HG02678 (cell line): ENCODE measurements at regions not wholly inside any gene's neighbourhood (a gene's known extent, or its start where the extent isn't known, plus 50 kb on each side); places are given as distances from the start of the nearest gene placed in this dataset.

Experiments used
- ATAC-seq: cut with Tn5 transposase; IDR thresholded peaks from one replicate; pipeline ENCODE4 v1.9.1; 2021; ENCODE audit warnings: mild to moderate bottlenecking, moderate library complexity; ENCODE audit not compliant: unreplicated experiment

DNA sequence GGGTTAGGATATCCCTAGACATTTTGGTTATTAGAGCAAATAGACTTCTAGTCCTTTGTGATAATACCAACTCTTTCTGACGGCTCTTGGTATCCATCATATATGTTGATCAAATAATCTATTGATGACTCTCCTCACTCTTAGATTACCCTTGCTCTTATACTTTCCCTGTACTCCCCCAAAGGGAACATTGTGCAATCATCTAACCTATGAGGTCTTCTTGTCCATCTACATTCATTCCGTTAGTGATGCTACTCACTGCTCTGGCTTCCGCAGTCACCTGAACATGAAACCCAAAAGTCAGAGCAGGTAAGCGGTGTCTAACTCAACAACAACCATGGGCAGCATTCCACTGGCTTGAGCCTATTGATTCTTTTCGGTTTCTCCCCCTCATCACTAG is 223.7 kb upstream of the SALL1 start:
- no peak for ATAC-seq

DNA sequence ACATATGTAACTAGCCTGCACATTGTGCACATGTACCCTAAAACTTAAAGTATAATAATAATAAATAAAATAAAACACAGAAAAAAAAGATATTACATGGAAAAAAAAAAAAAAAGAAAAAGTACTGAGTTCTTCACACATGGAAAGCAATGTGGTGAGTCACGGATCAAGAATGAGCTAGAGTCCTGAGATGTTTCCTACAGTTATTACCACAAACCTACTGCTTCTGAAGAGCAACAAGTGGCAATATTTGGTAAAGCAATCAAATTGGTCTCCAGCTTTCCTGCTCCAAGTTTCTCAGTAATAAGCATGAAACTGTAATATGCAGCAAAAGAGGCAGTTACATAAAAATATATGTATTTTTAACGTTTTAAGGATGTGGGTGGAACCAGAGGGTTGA is 223.3 kb upstream of the SALL1 start:
- ATAC-seq, result no peak

DNA sequence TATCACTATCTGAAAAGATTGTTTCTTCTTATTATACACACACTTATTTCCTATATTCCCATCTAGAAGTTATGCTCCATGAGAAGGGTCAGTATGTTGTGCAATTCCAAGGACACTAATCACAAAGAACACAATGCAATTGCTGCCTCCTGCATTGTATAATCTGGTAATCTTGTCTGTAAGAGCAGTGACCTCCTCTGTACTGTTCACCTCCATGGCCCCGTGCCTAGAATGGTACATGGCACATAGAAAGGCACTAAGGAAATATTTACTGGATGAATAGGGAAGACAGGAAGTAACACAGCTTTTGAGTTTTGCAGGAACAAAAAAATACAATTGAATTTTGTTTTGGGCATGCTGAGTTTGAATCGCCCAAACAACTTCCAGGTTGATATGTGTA is 214.6 kb upstream of the SALL1 start:
- ATAC-seq, result no peak

DNA sequence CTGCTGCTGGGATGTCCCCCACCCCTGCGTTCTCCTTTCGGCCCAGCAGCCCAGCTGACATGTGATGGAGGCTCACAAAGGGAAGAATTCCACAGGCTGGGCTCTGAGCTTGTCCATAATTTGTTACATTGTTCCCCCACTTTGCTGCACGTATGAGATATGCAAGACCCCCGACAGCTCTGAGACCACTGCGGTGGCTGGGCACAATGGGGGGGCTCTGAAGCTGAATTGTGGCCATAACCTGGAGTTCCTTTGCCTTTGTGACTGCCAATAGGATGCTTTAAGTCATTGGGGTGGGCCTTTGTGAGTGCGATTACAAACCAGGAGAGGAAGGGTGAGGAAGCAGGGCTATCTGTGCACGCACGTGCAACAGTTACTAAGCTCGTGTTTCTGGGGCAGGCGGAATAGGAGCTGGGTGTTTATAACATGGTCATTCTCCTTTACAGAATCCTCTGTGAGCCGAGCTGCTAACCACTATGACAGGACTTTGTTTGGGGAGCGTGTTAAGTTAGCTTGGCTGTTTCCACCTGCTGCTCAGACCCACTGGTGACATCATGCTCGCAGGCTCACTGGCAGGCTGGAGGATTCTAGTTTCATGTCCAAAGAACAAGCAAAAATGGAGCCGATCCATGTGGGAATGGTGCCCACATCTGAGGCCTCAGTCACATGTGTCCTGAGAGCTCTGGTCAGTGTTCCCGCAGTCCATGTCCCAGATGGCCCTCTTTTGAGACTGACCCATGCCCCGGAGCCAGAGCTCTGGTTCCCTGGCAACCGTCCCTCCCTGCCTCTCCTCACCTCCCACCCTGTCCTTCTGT is 208.3 kb upstream of the SALL1 start:
- no peak for ATAC-seq

DNA sequence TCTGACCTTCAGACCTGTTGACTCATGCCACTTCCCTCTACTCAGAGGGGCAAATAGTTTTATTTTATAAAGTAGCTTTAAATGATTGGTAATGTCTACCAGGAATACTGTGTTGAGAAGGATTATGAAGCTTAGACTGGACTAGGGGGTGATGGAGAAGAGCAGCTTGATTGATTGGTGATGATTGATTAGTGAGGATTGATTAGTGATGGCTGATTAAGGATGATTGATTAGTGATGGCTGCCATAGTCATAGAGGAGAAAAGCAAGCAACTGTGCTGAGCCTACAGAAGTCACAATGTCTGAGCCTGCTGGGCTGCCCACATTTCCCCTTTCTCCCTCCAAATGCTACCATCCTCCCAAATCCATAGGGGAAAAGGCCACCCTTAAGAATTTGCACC is 206.8 kb upstream of the SALL1 start:
- no peak for ATAC-seq

DNA sequence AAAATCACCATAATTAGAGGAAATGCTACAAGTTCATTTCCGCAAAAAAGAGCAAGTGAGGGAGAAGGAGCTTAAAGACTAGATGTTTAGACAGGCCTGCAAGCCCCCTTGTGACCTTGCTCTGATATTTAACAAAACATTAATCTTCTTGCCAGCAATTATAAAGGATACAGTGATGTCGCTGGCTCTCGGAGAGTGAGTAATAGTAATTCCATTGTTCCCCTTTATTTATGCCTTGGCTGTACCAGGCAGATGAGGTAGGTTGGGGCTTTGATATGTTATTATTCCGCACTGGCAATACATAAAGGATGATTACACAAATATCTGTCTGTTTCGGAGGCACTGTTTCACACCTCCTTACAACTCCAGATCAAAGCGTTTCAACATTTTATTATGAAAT is 204.8 kb upstream of the SALL1 start:
- no peak for ATAC-seq

DNA sequence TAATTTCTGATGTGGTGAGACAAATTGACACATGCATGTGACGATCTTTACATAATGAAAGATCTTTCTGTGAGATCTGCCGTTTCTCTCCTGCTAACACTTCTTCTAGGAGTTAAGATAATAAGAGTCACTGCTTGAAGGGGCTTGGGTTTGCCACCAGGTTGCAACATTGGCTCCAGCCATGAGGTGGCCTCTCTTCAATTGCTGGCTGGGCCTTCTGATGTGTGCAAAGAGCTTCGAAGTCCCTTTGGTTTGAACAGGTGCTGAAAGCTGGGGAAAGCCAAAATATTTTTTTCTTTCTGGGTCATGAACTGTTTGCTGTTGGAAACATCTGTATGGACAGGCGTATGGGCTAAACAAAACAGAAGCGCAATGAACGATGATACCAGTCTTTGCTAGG is 204.1 kb upstream of the SALL1 start:
- ATAC-seq, result no peak

DNA sequence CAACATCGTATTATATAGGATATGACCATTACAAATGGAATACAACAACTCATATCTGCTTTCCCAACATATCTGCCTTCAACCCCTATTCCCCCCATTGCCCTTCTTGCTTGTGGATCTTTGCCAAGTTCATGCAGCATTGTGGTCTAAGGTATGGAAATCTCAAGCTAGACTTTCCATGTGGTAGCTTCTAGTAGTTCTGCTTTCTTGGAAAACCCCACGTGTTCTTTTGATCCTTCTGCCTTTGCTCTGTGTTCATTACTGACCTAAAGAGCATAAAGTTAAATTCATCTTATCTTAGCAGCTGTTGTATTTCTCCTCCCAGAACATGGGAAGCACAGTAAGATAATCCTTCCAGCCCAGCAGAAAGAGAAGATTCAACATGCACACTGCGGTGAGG is 202.0 kb upstream of the SALL1 start:
- no peak for ATAC-seq

DNA sequence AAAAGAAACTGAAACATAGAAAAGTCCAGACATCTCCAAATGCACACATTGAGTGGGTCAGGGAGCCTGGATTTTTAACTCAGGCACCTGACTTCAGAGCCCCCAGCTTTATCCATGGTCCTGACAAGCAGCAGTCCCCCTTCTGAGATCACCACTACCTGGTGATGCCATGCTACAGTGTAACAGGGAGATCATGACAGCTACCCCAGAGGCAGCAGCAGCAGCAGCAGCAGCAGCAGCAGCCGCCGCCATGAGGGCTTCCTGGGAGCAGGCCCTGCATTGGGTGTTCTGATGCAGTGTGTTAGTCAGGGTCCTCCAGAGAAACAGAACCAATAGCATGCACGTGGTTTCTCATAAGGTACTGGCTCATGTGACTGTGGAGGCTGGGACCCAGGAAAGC is 198.6 kb upstream of the SALL1 start:
- no peak for ATAC-seq

DNA sequence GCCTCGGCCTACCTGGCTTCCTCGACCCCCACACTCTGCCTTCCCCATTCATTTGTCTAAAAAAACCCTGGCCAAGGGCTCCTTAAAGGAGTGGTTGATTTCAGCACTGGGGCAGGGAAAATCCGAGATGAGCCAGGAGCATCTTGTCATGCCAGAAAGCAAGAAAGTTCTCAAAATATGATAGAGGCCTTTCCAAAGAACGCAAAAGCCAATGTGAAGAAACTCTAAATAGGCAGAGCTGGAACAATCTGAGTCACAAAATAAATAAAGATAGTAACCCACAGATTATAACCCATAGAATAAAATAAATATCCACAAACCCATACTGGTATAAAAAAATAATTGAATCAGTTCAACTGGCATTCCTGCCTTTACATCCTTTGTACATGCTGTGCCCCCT is 192.3 kb upstream of the SALL1 start:
- ATAC-seq, result no peak

DNA sequence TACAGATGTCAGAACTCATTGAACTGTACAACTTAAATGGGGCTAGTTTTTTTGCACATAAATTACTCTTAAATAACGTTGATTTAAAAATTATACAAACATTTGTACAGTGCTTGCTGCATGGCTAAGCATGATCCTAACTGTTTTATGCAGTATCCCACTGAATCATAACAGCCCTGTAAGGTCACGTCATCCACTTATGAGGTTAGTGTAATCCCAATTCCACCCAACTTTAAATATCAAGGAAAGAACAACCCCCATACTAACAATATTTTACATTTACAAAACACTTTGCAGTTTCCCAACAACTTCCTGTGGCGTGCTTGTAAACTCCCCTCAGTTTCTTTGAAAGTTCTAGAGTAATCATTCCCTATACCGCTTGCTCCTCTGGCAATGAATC is 190.1 kb upstream of the SALL1 start:
- ATAC-seq, result no peak

DNA sequence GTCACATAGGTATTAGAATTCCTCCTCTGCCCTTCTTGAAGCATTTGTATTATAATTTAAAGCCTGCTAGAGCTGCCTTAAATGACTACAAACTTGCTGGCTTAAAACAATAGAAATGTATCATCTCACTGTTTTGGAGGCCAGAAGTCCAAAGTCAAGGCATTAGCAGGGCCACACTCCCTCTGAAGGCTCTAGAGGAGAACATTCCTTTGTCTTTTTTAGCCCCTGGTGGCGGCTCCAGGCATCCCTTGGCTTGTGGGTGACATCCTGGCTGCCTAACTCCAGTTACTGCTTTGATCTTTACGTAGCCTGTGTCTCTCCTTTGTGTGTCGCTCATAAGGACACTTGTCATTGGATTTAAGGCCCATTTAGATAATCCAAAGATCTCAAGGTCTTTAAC is 186.6 kb upstream of the SALL1 start:
- no peak for ATAC-seq

DNA sequence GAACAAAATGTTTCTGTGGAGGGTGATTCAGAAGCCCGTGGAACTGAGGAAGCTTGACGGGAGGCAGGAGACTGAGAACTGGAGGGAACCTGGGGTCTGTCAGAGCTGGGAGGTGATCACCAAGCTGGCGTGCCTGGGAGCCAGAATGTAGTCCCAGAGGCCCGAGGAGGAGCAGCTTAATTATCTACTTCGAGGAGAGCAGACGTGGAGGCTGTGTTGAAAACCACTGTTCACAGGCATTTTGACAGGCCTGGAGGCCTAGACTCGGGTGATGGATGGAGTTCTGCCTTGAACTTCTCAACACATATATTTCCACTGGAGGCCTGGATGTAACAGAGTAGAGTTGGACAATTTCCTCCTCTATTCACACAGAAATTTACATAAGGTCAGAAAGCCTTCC is 177.7 kb upstream of the SALL1 start:
- ATAC-seq, result no peak

DNA sequence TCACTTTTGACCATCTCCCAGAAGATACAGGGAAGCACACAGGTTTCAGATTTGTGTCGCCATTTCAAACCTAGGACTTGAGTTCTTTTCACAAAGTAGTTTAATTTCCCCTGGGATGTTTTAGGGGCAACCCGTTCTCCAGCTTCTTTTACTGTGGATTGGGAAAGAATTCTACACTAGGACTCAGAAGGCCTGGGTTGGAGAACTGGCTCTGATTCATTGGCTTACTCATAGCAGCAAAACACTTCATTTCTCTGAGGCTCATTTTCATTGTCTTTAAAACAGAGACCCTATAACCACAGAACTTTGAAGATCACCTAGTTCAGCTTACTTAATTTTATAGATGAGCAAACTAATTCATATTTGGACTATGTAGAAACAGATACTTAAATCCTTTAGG is 175.9 kb upstream of the SALL1 start:
- ATAC-seq, result no peak

DNA sequence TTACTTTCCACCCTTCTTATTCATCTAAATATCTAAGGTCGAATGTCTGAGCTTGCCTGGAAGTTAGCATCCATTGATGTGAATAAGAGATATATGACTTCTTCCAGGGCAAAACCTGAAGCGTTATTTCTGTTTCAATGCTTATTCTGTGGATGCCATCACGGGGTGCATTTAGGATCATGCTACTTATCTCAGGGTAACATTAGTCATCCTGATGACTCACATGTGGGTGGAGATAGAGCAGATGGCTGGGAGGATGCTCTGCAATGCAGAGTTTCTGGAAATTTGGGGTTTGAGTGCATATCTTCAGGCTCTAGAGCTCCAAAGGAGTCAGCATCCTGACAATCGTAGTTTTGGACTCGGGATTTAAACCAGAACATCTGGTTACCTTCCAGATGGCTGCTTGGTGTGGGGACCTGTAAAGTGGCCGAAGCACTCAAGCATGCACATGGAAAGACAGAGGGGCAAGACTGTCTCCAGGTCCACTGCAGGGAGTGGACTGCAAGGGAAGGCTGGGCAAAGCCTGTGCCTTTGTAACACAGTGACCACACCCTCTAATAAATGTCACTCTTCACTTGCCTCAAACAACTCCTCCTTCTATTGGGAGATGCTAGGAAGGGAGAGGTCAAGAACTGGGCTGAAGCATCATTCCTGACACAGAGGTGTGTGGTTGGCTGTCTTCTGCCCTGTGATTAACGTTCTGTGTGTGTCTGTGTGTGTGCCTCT is 175.2 kb upstream of the SALL1 start:
- ATAC-seq, result no peak

DNA sequence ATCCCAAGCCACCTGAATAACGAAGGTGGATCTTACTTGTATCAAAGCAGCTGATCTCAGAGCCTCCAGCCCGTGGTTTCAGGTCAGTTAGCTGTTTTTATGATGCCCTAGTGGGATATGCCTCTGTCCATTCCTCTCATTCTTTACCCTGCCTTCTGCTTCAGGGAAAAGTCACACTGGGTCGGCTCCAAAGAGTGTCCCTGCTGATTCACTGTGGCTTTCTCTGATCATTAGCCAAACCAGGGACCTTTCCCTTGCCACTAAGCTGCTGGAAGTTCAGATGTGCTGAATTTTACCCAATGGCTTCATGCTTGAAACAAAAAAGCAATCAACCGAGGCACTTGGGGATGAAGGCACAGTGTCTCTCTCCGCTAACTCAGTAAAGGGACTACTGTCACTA is 170.2 kb upstream of the SALL1 start:
- ATAC-seq, result no peak

DNA sequence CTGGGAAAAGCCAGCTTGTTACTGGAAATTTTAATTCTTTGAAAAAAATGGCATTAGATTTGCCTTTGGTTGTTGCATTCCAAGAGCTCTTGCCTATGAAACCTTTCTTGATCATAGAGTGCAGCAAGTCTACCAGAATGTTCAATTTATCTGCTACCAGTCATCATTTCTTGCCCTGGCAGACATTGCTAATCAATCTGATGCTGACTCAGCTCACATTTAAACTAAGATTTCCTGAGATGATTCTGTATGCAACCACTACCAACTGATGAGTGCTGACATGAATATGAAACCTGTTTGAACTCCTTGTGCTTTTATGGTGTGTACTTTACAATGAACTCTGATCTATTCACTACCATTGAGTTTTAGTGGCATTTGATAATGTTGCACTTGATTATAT is 166.5 kb upstream of the SALL1 start:
- ATAC-seq, result no peak

DNA sequence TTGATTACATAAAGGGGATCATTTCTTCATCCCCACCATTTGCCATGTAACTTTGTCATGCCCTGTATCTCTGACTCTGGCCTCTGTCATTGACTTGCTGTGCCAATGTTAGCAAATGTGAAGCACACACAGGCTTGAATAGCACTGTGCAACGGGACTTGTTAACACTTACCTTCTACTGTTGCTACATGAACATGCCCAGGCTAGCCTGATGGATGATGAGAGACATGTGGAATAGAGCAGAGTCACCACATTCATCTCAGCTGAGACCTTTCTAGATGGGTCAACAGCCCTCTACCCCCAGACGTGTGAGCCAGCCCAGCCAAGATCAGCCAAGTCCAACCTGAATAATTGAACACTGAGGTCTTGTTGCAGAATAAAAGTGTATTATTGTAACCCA is 162.1 kb upstream of the SALL1 start:
- no peak for ATAC-seq

DNA sequence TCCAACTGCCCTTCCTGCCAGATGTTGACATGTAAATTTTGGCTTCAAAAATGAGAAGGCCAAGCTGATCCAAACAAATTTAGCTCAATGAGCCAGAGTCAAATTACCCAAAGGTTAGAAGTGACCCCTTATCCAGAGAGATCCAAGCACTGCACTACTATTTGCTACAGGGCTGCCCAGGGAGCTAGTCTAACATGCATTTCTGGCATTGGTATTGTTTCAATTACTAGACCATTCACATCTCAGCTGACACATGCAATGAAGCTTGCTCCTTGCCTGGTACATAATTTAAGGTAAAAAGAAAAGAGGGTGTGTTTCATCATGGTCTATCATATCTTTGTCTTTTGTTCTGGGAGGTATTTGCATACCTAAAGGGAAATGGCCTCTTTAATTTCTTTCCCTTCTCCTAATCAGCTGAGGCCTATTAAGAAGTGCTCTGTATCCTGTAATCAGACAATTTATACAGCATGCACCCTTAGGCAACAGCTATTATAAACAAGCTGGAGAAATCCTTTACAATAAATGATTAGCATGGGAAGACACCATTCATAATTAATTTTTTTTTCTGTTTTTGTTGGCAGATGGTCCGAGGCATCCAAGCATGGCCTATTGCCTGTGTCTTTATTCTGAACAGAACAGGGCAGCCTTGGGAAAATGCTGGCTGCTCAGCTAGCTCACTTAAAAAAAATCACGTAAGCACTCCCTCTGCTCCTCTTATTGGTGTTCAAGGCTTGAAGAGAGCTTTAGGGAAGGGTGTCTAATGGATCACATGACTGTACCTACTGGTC is 161.5 kb upstream of the SALL1 start:
- no peak for ATAC-seq

DNA sequence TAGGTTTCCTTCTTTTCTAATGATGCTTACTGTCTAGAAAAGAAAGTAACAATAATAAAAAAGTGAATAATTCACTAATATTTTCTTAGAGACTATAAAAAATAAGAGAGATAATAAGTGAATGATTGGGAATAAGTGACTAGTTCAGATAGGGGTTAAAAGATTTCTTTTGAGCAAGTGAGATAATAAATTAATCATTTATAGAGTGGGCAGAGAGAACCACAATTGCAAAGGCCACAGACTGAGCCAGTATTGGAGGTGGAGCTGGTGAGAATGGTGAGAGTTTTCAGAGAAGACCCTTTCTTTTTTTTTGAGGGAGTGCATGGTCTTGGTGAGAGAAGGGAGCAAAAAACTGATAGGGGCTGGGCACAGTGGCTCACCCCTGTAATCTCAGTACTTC is 159.1 kb upstream of the SALL1 start:
- no peak for ATAC-seq

DNA sequence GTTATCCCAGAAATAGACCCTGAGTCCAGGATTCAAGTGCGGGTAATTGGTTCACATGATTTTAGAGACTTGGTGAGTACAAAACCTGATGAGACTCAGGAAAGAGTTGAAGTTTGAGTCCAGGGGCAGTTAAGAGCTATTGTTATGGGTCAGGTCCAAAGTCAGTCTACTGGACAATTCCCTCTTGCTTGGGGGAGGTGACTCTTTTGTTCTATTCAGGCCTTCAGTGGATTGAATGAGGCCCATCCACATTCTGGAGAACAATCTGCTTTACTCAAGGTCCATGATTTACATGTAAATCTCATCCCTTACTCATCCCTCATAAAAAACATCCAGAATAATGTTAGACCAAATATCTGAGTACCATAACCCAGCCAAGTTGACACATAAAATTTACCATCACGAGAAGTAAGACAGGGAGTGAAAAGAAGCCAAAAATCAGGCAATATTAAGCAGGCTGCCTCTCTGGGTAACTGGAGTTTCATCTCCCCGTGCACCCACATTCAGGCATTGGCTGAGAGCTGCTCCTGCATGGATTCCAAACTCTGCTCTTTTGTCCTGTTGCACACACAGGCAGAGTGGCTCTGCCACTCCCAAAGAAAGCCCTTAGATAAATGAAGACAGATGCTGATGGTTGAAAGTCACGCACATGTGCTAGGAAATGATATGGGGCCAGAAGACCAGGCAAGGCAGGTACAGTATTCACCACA is 156.0 kb upstream of the SALL1 start:
- ATAC-seq, result no peak
